Endodermal cell (in vitro differentiated cells): ENCODE measurements at regions not wholly inside any gene's neighbourhood (a gene's known extent, or its start where the extent isn't known, plus 50 kb on each side); places are given as distances from the start of the nearest gene placed in this dataset.
"Not testable (repeated sequence)": the region's sequence is repeated elsewhere in the genome, so short reads cannot be mapped to it uniquely, and the experiment has no call there.

Experiments used
- DNase-seq: peaks from one replicate; pipeline ENCODE4 v3.0.0-alpha.2; 2017
- H3K27ac ChIP-seq: 2 replicates; pipeline ENCODE4 v1.5.1; 2013; ENCODE audit warnings: mild to moderate bottlenecking, low read depth, low read length, moderate library complexity
- H3K27me3 ChIP-seq: 2 replicates; pipeline ENCODE4 v1.6.1; 2013; ENCODE audit warnings: mild to moderate bottlenecking, low read length, moderate library complexity; ENCODE audit not compliant: insufficient read depth, control insufficient read depth, poor library complexity, severe bottlenecking
- H3K36me3 ChIP-seq: 2 replicates; pipeline ENCODE4 v1.7.0; 2013; ENCODE audit warnings: mild to moderate bottlenecking, low read length, moderate library complexity; ENCODE audit not compliant: control insufficient read depth, insufficient read depth
- H3K4me1 ChIP-seq: one replicate; pipeline ENCODE4 v1.7.0; 2013; ENCODE audit warnings: low read length; ENCODE audit not compliant: control insufficient read depth, insufficient read depth
- H3K4me3 ChIP-seq: 2 replicates; pipeline ENCODE4 v1.5.1; 2013; ENCODE audit warnings: mild to moderate bottlenecking, low read length, moderate library complexity
- H3K9ac ChIP-seq: 2 replicates; pipeline ENCODE4 v1.6.1; 2013; ENCODE audit warnings: mild to moderate bottlenecking, low read length, moderate library complexity; ENCODE audit not compliant: poor library complexity, severe bottlenecking; ENCODE audit errors: extremely low read depth
- H3K9me3 ChIP-seq: 2 replicates; pipeline ENCODE4 v1.6.1; 2013; ENCODE audit warnings: mild to moderate bottlenecking, low read length, moderate library complexity; ENCODE audit not compliant: control insufficient read depth
- H3K27ac Mint-ChIP-seq: 2 replicates; pipeline ENCODE4 v1.8.0; 2020; ENCODE audit warnings: mixed read lengths
- H3K27me3 Mint-ChIP-seq: 2 replicates; pipeline ENCODE4 v1.8.0; 2021; ENCODE audit warnings: mild to moderate bottlenecking, mixed read lengths; ENCODE audit not compliant: insufficient read depth
- H3K36me3 Mint-ChIP-seq: 2 replicates; pipeline ENCODE4 v1.8.0; 2020; ENCODE audit warnings: low read depth, mixed read lengths
- H3K4me1 Mint-ChIP-seq: 2 replicates; pipeline ENCODE4 v1.8.0; 2020; ENCODE audit warnings: mixed read lengths
- H3K4me3 Mint-ChIP-seq: 2 replicates; pipeline ENCODE4 v1.8.0; 2020; ENCODE audit warnings: mild to moderate bottlenecking, moderate library complexity, mixed read lengths
- H3K9me3 Mint-ChIP-seq: 2 replicates; pipeline ENCODE4 v1.8.0; 2020; ENCODE audit warnings: mild to moderate bottlenecking, mixed read lengths
- WGBS, 2 experiments: methylation state at CpG; one replicate each; pipeline versions ENCODE4 v1.1.5 to v1.1.7; 2013; ENCODE audit warnings: missing lambda C conversion rate in 2 of 2, mixed read lengths in 1 of 2; ENCODE audit not compliant: insufficient coverage in 1 of 2, insufficient read length in 1 of 2; 5-methylcytosine and 5-hydroxymethylcytosine counted together
- TF ChIP-seq, protein P1 (sequence below): fragments of 200-600 bp; sonication (generic); conservative IDR thresholded peaks from 2 replicates; pipeline ENCODE4 v1.5.0; 2021; ENCODE audit warnings: antibody characterized with exemption, mild to moderate bottlenecking

DNA sequence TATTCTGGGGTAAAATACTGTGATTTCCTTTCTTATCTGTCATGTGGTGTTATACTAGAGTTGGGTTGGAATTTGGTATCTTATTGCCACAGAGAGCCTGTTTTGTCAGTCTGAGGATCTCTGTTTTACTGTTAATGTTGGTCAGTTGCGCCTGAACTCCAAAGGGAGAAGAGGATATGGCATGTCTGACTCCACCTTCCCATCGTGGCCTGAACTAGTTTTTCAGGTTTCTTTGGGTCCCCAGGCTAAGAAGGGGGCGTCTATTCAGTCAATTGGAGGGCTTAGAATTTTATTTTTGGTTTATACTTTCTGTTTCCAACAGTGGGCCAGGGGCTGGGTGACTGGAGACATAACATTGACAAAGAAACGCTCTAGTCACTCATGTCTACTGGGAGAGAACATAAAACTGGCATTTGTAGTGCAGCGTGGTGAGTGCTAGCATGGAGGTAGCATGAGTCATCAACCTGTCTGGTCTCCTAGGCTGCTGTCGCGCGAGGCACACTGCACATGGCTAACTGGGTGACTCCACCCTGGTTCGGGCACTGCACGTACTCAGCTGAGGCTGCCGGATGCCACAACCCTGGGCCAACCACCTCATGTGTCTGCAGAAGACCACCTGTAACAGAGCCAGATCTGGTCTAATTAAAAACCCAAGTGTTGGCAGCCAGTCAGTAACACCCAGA is 120.1 kb upstream of the OR9Q1 start:
- peak overlapping the region; percentile 64 for H3K4me3 ChIP-seq
- peak; percentile 65 for DNase-seq
- H3K36me3 Mint-ChIP-seq: peaks cover 4% of the 10 kb centered on the region
- peaks cover 39% of the 10 kb centered on the region for H3K9me3 ChIP-seq
- H3K27me3 ChIP-seq: peaks cover 7% of the 10 kb centered on the region
- H3K4me1 Mint-ChIP-seq: peaks cover 44% of the 10 kb centered on the region
- no peaks in the 10 kb centered on the region for H3K36me3 ChIP-seq
- peaks cover 16% of the 10 kb centered on the region for H3K4me1 ChIP-seq
- H3K4me3 Mint-ChIP-seq: no peak overlapping the region
- H3K9me3 Mint-ChIP-seq: peaks cover 49% of the 10 kb centered on the region
- H3K27ac ChIP-seq: no peak overlapping the region
- no peak overlapping the region for H3K9ac ChIP-seq
- peaks cover 14% of the 10 kb centered on the region for H3K27me3 Mint-ChIP-seq
- WGBS, 2 experiments: 87 to 95% methylated on average over 9 to 11 of the region's 11 CpGs
- TF ChIP-seq, protein P1, sequence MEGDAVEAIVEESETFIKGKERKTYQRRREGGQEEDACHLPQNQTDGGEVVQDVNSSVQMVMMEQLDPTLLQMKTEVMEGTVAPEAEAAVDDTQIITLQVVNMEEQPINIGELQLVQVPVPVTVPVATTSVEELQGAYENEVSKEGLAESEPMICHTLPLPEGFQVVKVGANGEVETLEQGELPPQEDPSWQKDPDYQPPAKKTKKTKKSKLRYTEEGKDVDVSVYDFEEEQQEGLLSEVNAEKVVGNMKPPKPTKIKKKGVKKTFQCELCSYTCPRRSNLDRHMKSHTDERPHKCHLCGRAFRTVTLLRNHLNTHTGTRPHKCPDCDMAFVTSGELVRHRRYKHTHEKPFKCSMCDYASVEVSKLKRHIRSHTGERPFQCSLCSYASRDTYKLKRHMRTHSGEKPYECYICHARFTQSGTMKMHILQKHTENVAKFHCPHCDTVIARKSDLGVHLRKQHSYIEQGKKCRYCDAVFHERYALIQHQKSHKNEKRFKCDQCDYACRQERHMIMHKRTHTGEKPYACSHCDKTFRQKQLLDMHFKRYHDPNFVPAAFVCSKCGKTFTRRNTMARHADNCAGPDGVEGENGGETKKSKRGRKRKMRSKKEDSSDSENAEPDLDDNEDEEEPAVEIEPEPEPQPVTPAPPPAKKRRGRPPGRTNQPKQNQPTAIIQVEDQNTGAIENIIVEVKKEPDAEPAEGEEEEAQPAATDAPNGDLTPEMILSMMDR: no peak
- peak overlapping the region; percentile 19 for H3K27ac Mint-ChIP-seq

DNA sequence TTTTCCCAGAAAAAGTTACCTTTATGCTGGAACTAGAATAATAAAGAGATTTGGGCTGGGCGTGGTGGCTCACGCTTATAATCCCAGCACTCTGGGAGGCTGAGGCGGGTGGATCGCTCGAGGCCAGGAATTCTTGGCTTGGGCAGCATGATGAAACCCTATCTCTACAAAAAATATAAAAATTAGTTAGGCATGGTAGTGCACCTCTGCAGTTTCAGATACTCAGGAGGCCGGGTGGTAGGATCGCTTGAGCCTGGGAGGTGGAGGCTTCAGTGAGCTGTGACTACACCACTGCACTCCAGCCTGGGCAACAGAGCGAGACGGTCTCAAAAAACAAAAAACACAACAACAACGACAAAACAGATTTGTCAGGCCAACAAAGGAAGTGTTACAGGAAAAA is 119.3 kb upstream of the OR9Q1 start:
- no peak overlapping the region for H3K4me3 Mint-ChIP-seq
- H3K27me3 Mint-ChIP-seq: peaks cover 18% of the 10 kb centered on the region
- no peaks in the 10 kb centered on the region for H3K36me3 ChIP-seq
- TF ChIP-seq, protein P1: no peak
- H3K27ac Mint-ChIP-seq: no peak overlapping the region
- no peak overlapping the region for H3K9ac ChIP-seq
- H3K27me3 ChIP-seq: peaks cover 7% of the 10 kb centered on the region
- no peak for DNase-seq
- 93% methylated on average over 3 to 10 of the region's 10 CpGs for WGBS, 2 experiments
- peaks cover 55% of the 10 kb centered on the region for H3K9me3 Mint-ChIP-seq
- H3K4me3 ChIP-seq: peak overlapping the region; percentile 64
- no peak overlapping the region for H3K27ac ChIP-seq
- peaks cover 4% of the 10 kb centered on the region for H3K36me3 Mint-ChIP-seq
- peaks cover 36% of the 10 kb centered on the region for H3K4me1 Mint-ChIP-seq
- peaks cover 16% of the 10 kb centered on the region for H3K4me1 ChIP-seq
- peaks cover 39% of the 10 kb centered on the region for H3K9me3 ChIP-seq

DNA sequence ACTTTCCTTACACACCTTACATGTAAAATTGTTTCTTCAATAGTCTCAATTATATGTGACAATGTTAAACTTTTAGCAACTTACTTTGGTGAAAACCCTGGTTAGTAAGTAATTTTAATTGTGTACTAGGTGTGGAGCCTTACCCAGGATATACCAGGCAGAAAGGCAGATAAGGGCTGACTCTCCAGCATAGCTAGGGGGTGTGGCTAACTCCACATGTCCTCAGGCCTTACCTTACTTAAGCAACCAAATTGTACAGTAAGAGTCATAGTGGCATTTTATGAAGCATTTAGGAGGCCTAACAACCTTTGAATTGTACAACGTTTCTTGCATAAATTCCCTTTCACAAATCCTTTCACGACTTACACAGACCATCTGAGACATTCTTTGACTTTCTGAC is 118.2 kb upstream of the OR9Q1 start:
- WGBS, 2 experiments: 94 to 97% methylated on average over 2 of the region's 2 CpGs
- no peak overlapping the region for H3K4me3 ChIP-seq
- H3K27me3 ChIP-seq: peaks cover 7% of the 10 kb centered on the region
- H3K27ac Mint-ChIP-seq: no peak overlapping the region
- no peak for DNase-seq
- H3K27me3 Mint-ChIP-seq: peaks cover 27% of the 10 kb centered on the region
- no peak overlapping the region for H3K27ac ChIP-seq
- no peak overlapping the region for H3K9ac ChIP-seq
- H3K36me3 ChIP-seq: no peaks in the 10 kb centered on the region
- peaks cover 32% of the 10 kb centered on the region for H3K4me1 Mint-ChIP-seq
- TF ChIP-seq, protein P1: no peak
- peaks cover 16% of the 10 kb centered on the region for H3K4me1 ChIP-seq
- H3K9me3 Mint-ChIP-seq: peaks cover 57% of the 10 kb centered on the region
- no peak overlapping the region for H3K4me3 Mint-ChIP-seq
- peaks cover 39% of the 10 kb centered on the region for H3K9me3 ChIP-seq
- H3K36me3 Mint-ChIP-seq: peaks cover 4% of the 10 kb centered on the region

DNA sequence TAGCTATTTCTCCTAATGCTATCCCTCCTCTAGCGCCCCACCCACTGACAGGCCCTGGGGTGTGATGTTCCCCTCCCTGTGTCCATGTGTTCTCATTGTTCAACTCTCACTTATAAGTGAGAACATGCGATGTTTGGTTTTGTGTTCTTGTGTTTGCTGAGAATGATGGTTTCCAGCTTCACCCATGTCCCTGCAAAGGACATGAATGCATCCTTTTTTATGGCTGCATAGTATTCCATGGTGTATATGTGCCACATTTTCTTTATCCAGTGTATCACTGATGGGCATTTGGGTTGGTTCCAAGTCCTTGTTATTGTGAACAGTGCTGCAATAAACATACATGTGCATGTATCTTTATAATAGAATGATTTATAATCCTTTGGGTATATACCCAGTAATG is 115.3 kb upstream of the OR9Q1 start:
- H3K27ac Mint-ChIP-seq, H3K4me1 ChIP-seq, H3K9ac ChIP-seq, H3K4me3 Mint-ChIP-seq, H3K27ac ChIP-seq, H3K4me3 ChIP-seq, DNase-seq, H3K4me1 Mint-ChIP-seq, H3K36me3 Mint-ChIP-seq, H3K36me3 ChIP-seq, H3K27me3 ChIP-seq: not testable (repeated sequence)
- Mint-ChIP-seq H3K9me3 (peaks cover 54% of the 10 kb centered on the region), H3K27me3 (peaks cover 42% of the 10 kb centered on the region)
- 75 to 100% methylated on average over 1 to 2 of the region's 2 CpGs for WGBS, 2 experiments
- peaks cover 39% of the 10 kb centered on the region for H3K9me3 ChIP-seq

DNA sequence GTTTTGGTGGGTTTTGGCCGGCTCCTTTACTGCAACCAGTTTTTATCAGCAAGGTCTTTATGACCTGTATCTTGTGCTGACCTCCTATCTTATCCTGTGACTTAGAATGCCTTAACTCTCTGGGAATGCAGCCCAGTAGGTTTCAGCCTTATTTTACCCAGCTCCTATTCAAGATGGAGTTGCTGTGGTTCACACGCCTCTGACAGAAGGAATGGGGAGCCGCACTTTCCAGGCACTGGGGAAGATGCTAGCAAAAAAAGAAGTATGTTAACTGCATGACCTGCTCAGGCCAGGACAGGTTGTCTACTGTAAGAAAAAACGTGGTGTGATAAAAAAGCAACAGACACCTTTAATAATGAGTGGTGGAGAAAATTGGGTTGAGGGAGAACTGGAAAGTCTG is 112.2 kb upstream of the OR9Q1 start:
- H3K9ac ChIP-seq, H3K4me1 ChIP-seq, H3K27me3 ChIP-seq, H3K4me3 Mint-ChIP-seq, H3K4me3 ChIP-seq, DNase-seq, H3K27ac Mint-ChIP-seq, H3K36me3 ChIP-seq, H3K36me3 Mint-ChIP-seq, H3K27ac ChIP-seq, H3K9me3 ChIP-seq, H3K4me1 Mint-ChIP-seq: not testable (repeated sequence)
- Mint-ChIP-seq H3K27me3 (peaks cover 60% of the 10 kb centered on the region), H3K9me3 (peaks cover 27% of the 10 kb centered on the region)
- WGBS, 2 experiments: 92 to 94% methylated on average over 4 of the region's 4 CpGs
